ENCODE measurements at regions not wholly inside any gene's neighbourhood (a gene's known extent, or its start where the extent isn't known, plus 50 kb on each side); places are given as distances from the start of the nearest gene placed in this dataset.
A peak's percentile ranks its signal among the peaks of the same experiment; 100 is the strongest.
"Not testable (repeated sequence)": the region's sequence is repeated elsewhere in the genome, so short reads cannot be mapped to it uniquely, and the experiment has no call there.

DNA sequence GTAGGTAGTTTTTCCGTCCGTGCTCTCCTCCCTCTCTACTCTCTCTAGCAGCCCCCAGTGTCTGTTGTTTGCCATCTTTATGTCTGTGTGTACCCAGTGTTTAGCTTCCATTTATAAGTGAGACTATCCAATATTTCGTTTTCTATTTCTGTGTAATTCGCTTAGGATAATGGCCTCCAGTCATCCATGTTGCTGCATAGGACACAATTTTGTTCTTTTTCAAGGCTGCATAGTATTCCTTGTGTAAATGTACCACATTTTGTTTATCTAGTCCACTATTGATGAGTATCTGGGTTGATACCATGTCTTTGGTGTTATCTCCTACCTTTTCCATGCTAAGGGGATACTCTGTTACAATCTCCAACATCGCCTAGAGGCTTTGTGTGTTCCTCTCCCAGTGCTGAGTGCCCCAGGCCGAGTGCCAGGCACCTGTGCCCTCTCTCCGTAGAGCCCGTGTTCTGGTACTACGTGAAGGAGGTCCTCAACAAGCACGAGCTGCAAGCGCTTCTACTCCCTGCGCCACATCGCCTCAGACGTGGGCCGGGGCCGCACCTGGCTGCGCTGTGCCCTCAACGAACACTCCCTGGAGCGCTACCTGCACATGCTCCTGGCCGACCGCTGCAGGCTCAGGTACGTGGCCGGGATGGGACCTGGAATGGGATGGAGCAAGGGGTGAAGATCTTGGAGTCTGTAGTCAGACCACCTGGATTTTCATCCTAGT, 51.0 kb downstream of the NPIPB11 start:
- ATAC-seq (ENCODE audit: low read depth) = not testable (repeated sequence)

DNA sequence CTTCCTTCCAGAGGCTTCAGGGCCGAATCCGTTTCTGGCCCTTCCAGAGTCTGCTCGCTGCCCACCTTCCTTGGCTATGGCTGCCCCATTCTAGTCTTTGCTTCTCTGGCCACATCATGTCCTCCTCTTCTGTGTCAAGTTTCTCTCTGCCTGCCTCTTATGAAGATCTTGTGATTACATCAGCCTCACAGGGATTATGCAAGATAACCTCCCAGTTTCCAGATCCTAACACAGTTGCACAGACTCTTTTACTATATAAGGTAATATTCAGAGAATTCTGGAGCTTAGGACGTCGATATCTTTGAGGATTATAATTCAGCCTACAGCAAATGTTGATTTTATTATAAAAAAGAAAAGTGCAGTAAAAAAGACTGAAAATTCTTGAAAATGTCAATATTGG, 52.1 kb downstream of the NPIPB11 start:
- intact Hi-C loops (cut with micrococcal nuclease); H4K5ac ChIP-seq (ENCODE audit: low read depth, low read length); H3K4me3 ChIP-seq (ENCODE audit: insufficient read depth, low read depth, low read length); H2AFZ ChIP-seq (replicated peaks; ENCODE audit: low read length, poor library complexity); H3K36me3 ChIP-seq (ENCODE audit: control insufficient read depth, insufficient read depth, low read length); H4K8ac ChIP-seq (ENCODE audit: low read depth in 2 of 2, low read length in 2 of 2); H4K20me1 ChIP-seq (ENCODE audit: insufficient read depth, low read length); H3K14ac ChIP-seq (replicated peaks; ENCODE audit: low read depth, low read length); H3K9me3 ChIP-seq (ENCODE audit: control insufficient read depth, insufficient read depth, low read length); H3K9me1 ChIP-seq (ENCODE audit: insufficient read depth, low read length); H2BK120ac ChIP-seq (ENCODE audit: low read depth, low read length); H3K4me1 ChIP-seq (ENCODE audit: control insufficient read depth, insufficient read depth, low read length); dilution Hi-C loops (cut with HindIII; ENCODE audit: low sequenced_read_pairs, unreplicated experiment); H2BK15ac ChIP-seq (ENCODE audit: low read depth, low read length); H2BK5ac ChIP-seq (ENCODE audit: low read depth, low read length, poor library complexity, severe bottlenecking); BruUV-seq (replicated peaks); CTCF ChIA-PET; in situ Hi-C loops (cut with MboI; ENCODE audit: low sequenced_read_pairs); H3K23ac ChIP-seq (ENCODE audit: low read depth, low read length); H3K27me3 ChIP-seq (ENCODE audit: control insufficient read depth, insufficient read depth, low read length); H2BK20ac ChIP-seq (ENCODE audit: low read depth, low read length); H4K91ac ChIP-seq (ENCODE audit: insufficient read depth, low read depth, low read length); POLR2A ChIA-PET (ENCODE audit: unreplicated experiment); H3K4ac ChIP-seq (ENCODE audit: low read depth, low read length); H2AK9ac ChIP-seq (replicated peaks; ENCODE audit: low read depth, low read length, poor library complexity); H3K4me2 ChIP-seq (ENCODE audit: low read depth, low read length); H2AK5ac ChIP-seq (ENCODE audit: low read depth, low read length); H3K9ac ChIP-seq (ENCODE audit: low read depth, low read length); H3K18ac ChIP-seq (ENCODE audit: low read depth, low read length); H3K56ac ChIP-seq (ENCODE audit: extremely low read depth, insufficient read depth, low read length); H3K79me1 ChIP-seq (ENCODE audit: low read depth in 1 of 2, low read length in 2 of 2): not testable (repeated sequence)
- no CpG with 5 or more reads among the region's 5 CpGs for WGBS, 2 experiments (ENCODE audit: extremely low coverage in 2 of 2, insufficient read length in 1 of 2)
- H3K27ac ChIP-seq (ENCODE audit: insufficient read depth, low read length) = peak overlapping the region; percentile 76; the same call in 1 of the 2 replicates
- ATAC-seq (ENCODE audit: low read depth) = peak; percentile 63
- peak; percentile 1 for DNase-seq

More for the DNA sequence above, 51.0 kb downstream of the NPIPB11 start:
- H3K56ac ChIP-seq (ENCODE audit: extremely low read depth, insufficient read depth, low read length); intact Hi-C loops (cut with micrococcal nuclease); H3K36me3 ChIP-seq (ENCODE audit: control insufficient read depth, insufficient read depth, low read length); H3K4me3 ChIP-seq (ENCODE audit: insufficient read depth, low read depth, low read length); H2AK9ac ChIP-seq (replicated peaks; ENCODE audit: low read depth, low read length, poor library complexity); H4K5ac ChIP-seq (ENCODE audit: low read depth, low read length); H3K9ac ChIP-seq (ENCODE audit: low read depth, low read length); H4K8ac ChIP-seq (ENCODE audit: low read depth in 2 of 2, low read length in 2 of 2); H2BK120ac ChIP-seq (ENCODE audit: low read depth, low read length); dilution Hi-C loops (cut with HindIII; ENCODE audit: low sequenced_read_pairs, unreplicated experiment); H4K20me1 ChIP-seq (ENCODE audit: insufficient read depth, low read length); H3K79me1 ChIP-seq (ENCODE audit: low read depth in 1 of 2, low read length in 2 of 2); H3K4me1 ChIP-seq (ENCODE audit: control insufficient read depth, insufficient read depth, low read length); H3K4me2 ChIP-seq (ENCODE audit: low read depth, low read length); H2BK15ac ChIP-seq (ENCODE audit: low read depth, low read length); H3K18ac ChIP-seq (ENCODE audit: low read depth, low read length); H3K14ac ChIP-seq (replicated peaks; ENCODE audit: low read depth, low read length); H4K91ac ChIP-seq (ENCODE audit: insufficient read depth, low read depth, low read length); BruUV-seq (replicated peaks); H2BK5ac ChIP-seq (ENCODE audit: low read depth, low read length, poor library complexity, severe bottlenecking); H3K23ac ChIP-seq (ENCODE audit: low read depth, low read length); in situ Hi-C loops (cut with MboI; ENCODE audit: low sequenced_read_pairs); DNase-seq; H3K9me1 ChIP-seq (ENCODE audit: insufficient read depth, low read length); H3K9me3 ChIP-seq (ENCODE audit: control insufficient read depth, insufficient read depth, low read length); H3K4ac ChIP-seq (ENCODE audit: low read depth, low read length); H2AFZ ChIP-seq (replicated peaks; ENCODE audit: low read length, poor library complexity); H3K27me3 ChIP-seq (ENCODE audit: control insufficient read depth, insufficient read depth, low read length); H3K27ac ChIP-seq (ENCODE audit: insufficient read depth, low read length); CTCF ChIA-PET: not testable (repeated sequence)
- POLR2A ChIA-PET (ENCODE audit: unreplicated experiment) = interaction anchor here (0.6 kb wide), 1 partner anchor 12 kb away, joined by 4 read pairs; no protein-coding TSS in a partner anchor
- Histone ChIP-seq H2AK5ac (ENCODE audit: low read depth, low read length) (peak overlapping the region; percentile 82), H2BK20ac (ENCODE audit: low read depth, low read length) (0 out of 2 replicates have a peak overlapping the region, but pooled peaks have one; percentile 53)
- 95% methylated on average over 8 of the region's 23 CpGs; no CpG with 5 or more reads in 1 of the 2 experiments for WGBS, 2 experiments (ENCODE audit: extremely low coverage in 2 of 2, insufficient read length in 1 of 2)

Measured in IMR-90 (cell line).